Kidney (tissue), 13 donors: ENCODE measurements at regions not wholly inside any gene's neighbourhood (a gene's known extent, or its start where the extent isn't known, plus 50 kb on each side); places are given as distances from the start of the nearest gene placed in this dataset. TPM values are rescaled to one million over a fixed set of nuclear protein-coding genes. Genes with fewer than 3 reads are reported as not detected.

Experiments used
- DNase-seq, 5 donors: peaks; one replicate each; pipeline ENCODE4 v3.0.0-alpha.2; 2013 to 2020
- FAIRE-seq: peaks from 2 replicates; lab custom pipeline; 2012; peaks lifted over from hg19 to GRCh38; lab: Jason Lieb, UNC
- H3K27ac ChIP-seq, 2 donors: one replicate each; pipeline ENCODE4 v1.7.0; 2013; ENCODE audit warnings: low read depth in 2 of 2, low read length in 2 of 2, inconsistent platforms in 1 of 2
- H3K27me3 ChIP-seq: one replicate; pipeline ENCODE4 v1.7.1; 2013; ENCODE audit warnings: low read length, inconsistent platforms; ENCODE audit not compliant: control insufficient read depth, insufficient read depth
- H3K36me3 ChIP-seq, 3 donors: one replicate each; pipeline versions ENCODE4 v1.7.0 to v1.7.1; 2013; ENCODE audit warnings: low read length in 3 of 3, control low read depth in 1 of 3, inconsistent platforms in 1 of 3; ENCODE audit not compliant: insufficient read depth in 3 of 3, control insufficient read depth in 2 of 3
- H3K4me1 ChIP-seq, 3 donors: one replicate each; pipeline versions ENCODE4 v1.7.0 to v1.7.1; 2013; ENCODE audit warnings: low read length in 3 of 3, inconsistent platforms in 1 of 3, low read depth in 1 of 3; ENCODE audit not compliant: control insufficient read depth in 2 of 3, insufficient read depth in 2 of 3
- H3K4me3 ChIP-seq, 3 donors: one replicate each; pipeline versions ENCODE4 v1.7.0 to v1.8.1; 2013; ENCODE audit warnings: low read length in 3 of 3, control low read depth in 1 of 3, inconsistent platforms in 1 of 3
- H3K9ac ChIP-seq, 3 donors: one replicate each; pipeline versions ENCODE4 v1.7.0 to v1.7.1; 2013; ENCODE audit warnings: low read length in 3 of 3, control low read depth in 1 of 3, inconsistent platforms in 1 of 3
- H3K9me3 ChIP-seq, 3 donors: one replicate each; pipeline versions ENCODE4 v1.7.0 to v1.7.1; 2013; ENCODE audit warnings: low read length in 3 of 3, control low read depth in 1 of 3, inconsistent platforms in 1 of 3; ENCODE audit not compliant: control insufficient read depth in 2 of 3, insufficient read depth in 1 of 3
- CTCF ChIP-seq: IDR thresholded peaks from 3 replicates; pipeline ENCODE4 v1.5.1; 2012; ENCODE audit warnings: mild to moderate bottlenecking, moderate library complexity, borderline replicate concordance; ENCODE audit not compliant: insufficient read depth; ENCODE audit errors: extremely low read depth
- intact Hi-C: fragments of 100-400 bp; cut with DNase I; formaldehyde crosslinking; loops from one replicate; pipeline ENCODE4 v1.11.1; 2022
- microRNA-seq: library from miRNA; unstranded; fragments of <30 nt; microRNA quantifications from one replicate; pipeline ENCODE4 v1.2.0, GENCODE V29; 2020
- donor health status: control.
- donor health status: control.
- donor health status: control.
- donor health status: control.
- donor health status: control.
- donor health status: DM: yes; HTN: yes; CAD: no.
- donor health status: Normal renal cell carcinoma (clear cell type).

- DNase-seq (no peak), FAIRE-seq (no peak)
- Histone ChIP-seq H3K4me3 (no peak overlapping the region), H3K9me3 (no peaks in the 10 kb centered on the region), H3K36me3 (no peaks in the 10 kb centered on the region), H3K9ac (no peak overlapping the region), H3K27ac (no peak overlapping the region), H3K27me3 (no peaks in the 10 kb centered on the region), H3K4me1 (no peaks in the 10 kb centered on the region)
- intact Hi-C loops, result no loop called here
- no peak for TF ChIP-seq CTCF
These were observed 360.0 kb upstream of the CXorf51A start for GRCh38 chrX:147174591-147174990.

- FAIRE-seq, result no peak
- no peaks in the 10 kb centered on the region for H3K36me3 ChIP-seq
- no peaks in the 10 kb centered on the region for H3K4me1 ChIP-seq
- no peak overlapping the region for H3K27ac ChIP-seq
- H3K9ac ChIP-seq, result no peak overlapping the region
- no peak for TF ChIP-seq CTCF
- no peaks in the 10 kb centered on the region for H3K27me3 ChIP-seq
- no peak for DNase-seq
- no peak overlapping the region for H3K4me3 ChIP-seq
- intact Hi-C loops, result no loop called here
- no peaks in the 10 kb centered on the region for H3K9me3 ChIP-seq
These were observed 359.1 kb upstream of the CXorf51A start for GRCh38 chrX:147173594-147173993.

GRCh38 chrX:147170993-147171392 is 356.4 kb upstream of the CXorf51A start:
- FAIRE-seq, result no peak
- no peaks in the 10 kb centered on the region for H3K9me3 ChIP-seq
- H3K9ac ChIP-seq, result no peak overlapping the region
- no peak for DNase-seq
- no peak for TF ChIP-seq CTCF
- H3K27ac ChIP-seq, result no peak overlapping the region
- H3K27me3 ChIP-seq, result no peaks in the 10 kb centered on the region
- H3K4me1 ChIP-seq, result no peaks in the 10 kb centered on the region
- H3K36me3 ChIP-seq, result no peaks in the 10 kb centered on the region
- no peak overlapping the region for H3K4me3 ChIP-seq
- intact Hi-C loops, result no loop called here

Small RNA genes in the stretch of these regions (microRNA-seq; reads per million reads assigned to microRNA genes)
- gene MIR513A1 (not detected), gene MIR513A2 (not detected), gene MIR513B (10.8 reads per million, percentile 20 among the genes with 10 or more reads in this experiment), gene MIR513C (6.1 reads per million, percentile 11 among the genes with 10 or more reads in this experiment)
